ENCODE measurements at regions not wholly inside any gene's neighbourhood (a gene's known extent, or its start where the extent isn't known, plus 50 kb on each side); places are given as distances from the start of the nearest gene placed in this dataset.

GRCh38 chr10:29132551-29133111, 156.2 kb upstream of the LYZL1 start:
- peaks cover 7% of the 10 kb centered on the region; the same call in 1 of the 2 replicates for H3K4me1 ChIP-seq (ENCODE audit: control insufficient read depth, insufficient read depth, low read length)
- ChIA-PET CTCF (interaction anchor here (0.6 to 4.4 kb wide), 8 partner anchors 32 to 504 kb away, joined by 3 to 30 read pairs (median 3); no protein-coding TSS in a partner anchor), POLR2A (interaction anchor here (1.8 kb wide), 1 partner anchor 464 kb away, joined by 3 read pairs; no protein-coding TSS in a partner anchor)
- TF ChIP-seq ZBTB17 (tag by site-specific recombination; IDR thresholded peaks at IDR 0.05) (no peak), TRIM28 (IDR thresholded peaks at IDR 0.05; ENCODE audit: borderline replicate concordance, low read length) (0 out of 2 replicates have a peak, but pooled peaks have one; percentile 22), ZNF366 (tag by site-specific recombination; conservative IDR thresholded peaks at IDR 0.05) (no peak), ZNF658 (tag by site-specific recombination; IDR thresholded peaks at IDR 0.05) (no peak)
- no peaks in the 10 kb centered on the region for H3K9me3 ChIP-seq (ENCODE audit: control insufficient read depth, insufficient read depth, low read depth, low read length)
- no peak overlapping the region for H3K4me3 ChIP-seq (ENCODE audit: low read depth, low read length)
- peak overlapping the region; percentile 61 for H3K27ac ChIP-seq (ENCODE audit: extremely low read depth, low read depth, low read length)
- H3K36me3 ChIP-seq (ENCODE audit: control insufficient read depth in 2 of 2, insufficient read depth in 1 of 2, low read length in 2 of 2), result no peaks in the 10 kb centered on the region

- ChIA-PET POLR2A (interaction anchor here (0.7 kb wide), 1 partner anchor 21 kb away, joined by 3 read pairs; no protein-coding TSS in a partner anchor), CTCF (interaction anchor here (0.6 to 2.5 kb wide), 5 partner anchors 14 to 207 kb away, joined by 3 to 15 read pairs (median 3); no protein-coding TSS in a partner anchor)
- TF ChIP-seq ZFHX2 (tag by site-specific recombination; conservative IDR thresholded peaks at IDR 0.05) (no peak), ZNF146 (tag by site-specific recombination; IDR thresholded peaks at IDR 0.05) (no peak), GLIS1 (tag by site-specific recombination; IDR thresholded peaks at IDR 0.05) (no peak)
- Histone ChIP-seq H3K27ac (ENCODE audit: extremely low read depth, low read depth, low read length) (no peak overlapping the region), H3K4me1 (ENCODE audit: control insufficient read depth, insufficient read depth, low read length) (peaks cover 7% of the 10 kb centered on the region; the same call in 1 of the 2 replicates), H3K4me3 (ENCODE audit: low read depth, low read length) (no peak overlapping the region), H3K36me3 (ENCODE audit: control insufficient read depth in 2 of 2, insufficient read depth in 1 of 2, low read length in 2 of 2) (no peaks in the 10 kb centered on the region), H3K9me3 (ENCODE audit: control insufficient read depth, insufficient read depth, low read depth, low read length) (no peaks in the 10 kb centered on the region)
Observed at GRCh38 chr10:29135337-29135736, 153.5 kb upstream of the LYZL1 start.

GRCh38 chr10:29136411-29136810, 152.5 kb upstream of the LYZL1 start:
- Histone ChIP-seq H3K4me1 (ENCODE audit: control insufficient read depth, insufficient read depth, low read length) (peaks cover 7% of the 10 kb centered on the region; the same call in 1 of the 2 replicates), H3K9me3 (ENCODE audit: control insufficient read depth, insufficient read depth, low read depth, low read length) (no peaks in the 10 kb centered on the region), H3K36me3 (ENCODE audit: control insufficient read depth in 2 of 2, insufficient read depth in 1 of 2, low read length in 2 of 2) (no peaks in the 10 kb centered on the region), H3K4me3 (ENCODE audit: low read depth, low read length) (no peak overlapping the region), H3K27ac (ENCODE audit: extremely low read depth, low read depth, low read length) (no peak overlapping the region)
- ChIA-PET CTCF (interaction anchor here (0.7 to 2.5 kb wide), 3 partner anchors 168 to 297 kb away, joined by 3 to 15 read pairs (median 3); no protein-coding TSS in a partner anchor), POLR2A (no interaction called here)
- TF ChIP-seq ZNF664 (tag by site-specific recombination; IDR thresholded peaks at IDR 0.05), result no peak
- no peak for TF ChIP-seq PRDM4 (tag by site-specific recombination; IDR thresholded peaks at IDR 0.05)
- TF ChIP-seq, protein P1, sequence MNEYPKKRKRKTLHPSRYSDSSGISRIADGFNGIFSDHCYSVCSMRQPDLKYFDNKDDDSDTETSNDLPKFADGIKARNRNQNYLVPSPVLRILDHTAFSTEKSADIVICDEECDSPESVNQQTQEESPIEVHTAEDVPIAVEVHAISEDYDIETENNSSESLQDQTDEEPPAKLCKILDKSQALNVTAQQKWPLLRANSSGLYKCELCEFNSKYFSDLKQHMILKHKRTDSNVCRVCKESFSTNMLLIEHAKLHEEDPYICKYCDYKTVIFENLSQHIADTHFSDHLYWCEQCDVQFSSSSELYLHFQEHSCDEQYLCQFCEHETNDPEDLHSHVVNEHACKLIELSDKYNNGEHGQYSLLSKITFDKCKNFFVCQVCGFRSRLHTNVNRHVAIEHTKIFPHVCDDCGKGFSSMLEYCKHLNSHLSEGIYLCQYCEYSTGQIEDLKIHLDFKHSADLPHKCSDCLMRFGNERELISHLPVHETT (tag by site-specific recombination; IDR thresholded peaks at IDR 0.05), result no peak
- no peak for TF ChIP-seq BCL11A (tag by site-specific recombination; IDR thresholded peaks at IDR 0.05; ENCODE audit: low read depth)
- TF ChIP-seq ZNF555 (tag by site-specific recombination; conservative IDR thresholded peaks at IDR 0.05), result no peak
- no peak for TF ChIP-seq ZNF626 (tag by site-specific recombination; IDR thresholded peaks at IDR 0.05)
- TF ChIP-seq ZNF571 (tag by site-specific recombination; IDR thresholded peaks at IDR 0.05), result no peak
- TF ChIP-seq, protein P2, sequence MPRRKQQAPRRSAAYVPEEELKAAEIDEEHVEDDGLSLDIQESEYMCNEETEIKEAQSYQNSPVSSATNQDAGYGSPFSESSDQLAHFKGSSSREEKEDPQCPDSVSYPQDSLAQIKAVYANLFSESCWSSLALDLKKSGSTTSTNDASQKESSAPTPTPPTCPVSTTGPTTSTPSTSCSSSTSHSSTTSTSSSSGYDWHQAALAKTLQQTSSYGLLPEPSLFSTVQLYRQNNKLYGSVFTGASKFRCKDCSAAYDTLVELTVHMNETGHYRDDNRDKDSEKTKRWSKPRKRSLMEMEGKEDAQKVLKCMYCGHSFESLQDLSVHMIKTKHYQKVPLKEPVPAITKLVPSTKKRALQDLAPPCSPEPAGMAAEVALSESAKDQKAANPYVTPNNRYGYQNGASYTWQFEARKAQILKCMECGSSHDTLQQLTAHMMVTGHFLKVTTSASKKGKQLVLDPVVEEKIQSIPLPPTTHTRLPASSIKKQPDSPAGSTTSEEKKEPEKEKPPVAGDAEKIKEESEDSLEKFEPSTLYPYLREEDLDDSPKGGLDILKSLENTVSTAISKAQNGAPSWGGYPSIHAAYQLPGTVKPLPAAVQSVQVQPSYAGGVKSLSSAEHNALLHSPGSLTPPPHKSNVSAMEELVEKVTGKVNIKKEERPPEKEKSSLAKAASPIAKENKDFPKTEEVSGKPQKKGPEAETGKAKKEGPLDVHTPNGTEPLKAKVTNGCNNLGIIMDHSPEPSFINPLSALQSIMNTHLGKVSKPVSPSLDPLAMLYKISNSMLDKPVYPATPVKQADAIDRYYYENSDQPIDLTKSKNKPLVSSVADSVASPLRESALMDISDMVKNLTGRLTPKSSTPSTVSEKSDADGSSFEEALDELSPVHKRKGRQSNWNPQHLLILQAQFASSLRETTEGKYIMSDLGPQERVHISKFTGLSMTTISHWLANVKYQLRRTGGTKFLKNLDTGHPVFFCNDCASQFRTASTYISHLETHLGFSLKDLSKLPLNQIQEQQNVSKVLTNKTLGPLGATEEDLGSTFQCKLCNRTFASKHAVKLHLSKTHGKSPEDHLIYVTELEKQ (tag by site-specific recombination; IDR thresholded peaks at IDR 0.05; ENCODE audit: borderline replicate concordance), result no peak
